ENCODE measurements at regions not wholly inside any gene's neighbourhood (a gene's known extent, or its start where the extent isn't known, plus 50 kb on each side); places are given as distances from the start of the nearest gene placed in this dataset.
"Not testable (repeated sequence)": the region's sequence is repeated elsewhere in the genome, so short reads cannot be mapped to it uniquely, and the experiment has no call there.

DNA sequence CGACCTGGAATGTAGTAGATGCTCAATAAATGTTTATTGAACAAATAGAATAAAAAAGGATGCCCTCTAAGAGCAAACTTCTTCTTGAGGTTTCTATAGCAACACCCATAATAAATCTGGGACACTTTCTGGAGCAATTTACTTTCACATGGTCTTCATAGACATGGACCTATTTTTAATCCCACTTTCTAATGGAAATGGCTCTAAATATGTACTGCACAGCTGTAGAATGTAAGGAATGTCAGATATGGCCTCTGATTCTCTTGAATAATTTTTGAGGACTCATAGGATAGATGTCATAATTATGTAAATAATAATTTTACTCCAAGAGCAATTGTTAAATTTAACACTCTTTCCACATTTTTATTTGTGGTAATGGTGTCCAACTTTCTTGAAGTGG is 133.5 kb upstream of the DAAM1 start:
- TF ChIP-seq, protein P1, sequence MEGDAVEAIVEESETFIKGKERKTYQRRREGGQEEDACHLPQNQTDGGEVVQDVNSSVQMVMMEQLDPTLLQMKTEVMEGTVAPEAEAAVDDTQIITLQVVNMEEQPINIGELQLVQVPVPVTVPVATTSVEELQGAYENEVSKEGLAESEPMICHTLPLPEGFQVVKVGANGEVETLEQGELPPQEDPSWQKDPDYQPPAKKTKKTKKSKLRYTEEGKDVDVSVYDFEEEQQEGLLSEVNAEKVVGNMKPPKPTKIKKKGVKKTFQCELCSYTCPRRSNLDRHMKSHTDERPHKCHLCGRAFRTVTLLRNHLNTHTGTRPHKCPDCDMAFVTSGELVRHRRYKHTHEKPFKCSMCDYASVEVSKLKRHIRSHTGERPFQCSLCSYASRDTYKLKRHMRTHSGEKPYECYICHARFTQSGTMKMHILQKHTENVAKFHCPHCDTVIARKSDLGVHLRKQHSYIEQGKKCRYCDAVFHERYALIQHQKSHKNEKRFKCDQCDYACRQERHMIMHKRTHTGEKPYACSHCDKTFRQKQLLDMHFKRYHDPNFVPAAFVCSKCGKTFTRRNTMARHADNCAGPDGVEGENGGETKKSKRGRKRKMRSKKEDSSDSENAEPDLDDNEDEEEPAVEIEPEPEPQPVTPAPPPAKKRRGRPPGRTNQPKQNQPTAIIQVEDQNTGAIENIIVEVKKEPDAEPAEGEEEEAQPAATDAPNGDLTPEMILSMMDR (conservative IDR thresholded peaks at IDR 0.05), result no peak
- H3K27ac ChIP-seq, result no peak overlapping the region

DNA sequence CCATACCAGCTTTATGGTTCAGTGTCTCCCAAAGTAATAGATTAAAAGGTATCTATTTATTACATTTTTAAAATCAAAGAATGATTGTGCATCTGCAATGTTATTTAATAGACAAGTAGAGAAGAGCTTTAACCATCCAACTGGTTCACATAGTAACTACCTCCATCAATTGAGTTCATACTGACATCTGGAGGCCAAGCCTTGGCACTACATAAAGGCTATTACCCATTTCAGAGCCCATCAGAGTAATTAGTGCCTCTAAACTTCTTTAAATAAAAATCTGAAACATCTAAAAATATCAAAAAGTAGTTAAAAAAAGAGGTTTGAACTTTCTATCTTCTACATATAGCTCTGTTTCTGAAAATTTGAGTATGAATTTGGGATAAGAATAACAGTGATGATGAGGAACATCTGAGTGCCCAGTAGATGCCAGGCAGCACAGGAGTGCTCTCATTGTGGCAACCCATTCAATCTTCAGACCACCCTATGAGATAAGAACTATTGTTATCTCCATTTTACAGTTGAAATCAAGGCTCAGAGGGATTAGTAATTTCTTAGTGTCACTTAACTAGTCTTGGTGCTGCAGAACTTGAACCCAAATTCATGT is 132.9 kb upstream of the DAAM1 start:
- TF ChIP-seq, protein P1 (conservative IDR thresholded peaks at IDR 0.05), result peak; percentile 85

DNA sequence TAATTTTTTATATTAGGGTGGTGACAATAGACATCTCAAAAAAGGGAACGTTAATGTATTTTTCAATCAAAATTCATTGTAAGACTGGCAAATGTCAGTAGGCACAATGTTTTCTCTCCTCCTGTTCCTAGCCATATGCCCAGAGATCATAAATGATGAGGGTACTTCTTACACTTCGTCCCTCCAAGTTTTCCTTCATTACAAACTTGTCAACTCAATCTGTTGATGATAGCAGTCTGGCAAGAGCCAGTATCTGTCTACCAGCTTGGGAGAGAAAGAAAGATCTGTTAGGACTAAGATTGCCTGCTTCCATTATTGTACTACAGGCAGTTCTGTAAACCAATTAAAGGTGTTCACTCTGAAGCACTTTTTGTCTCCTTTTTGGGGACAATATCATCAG is 130.9 kb upstream of the DAAM1 start:
- no peak overlapping the region for H3K27ac ChIP-seq
- TF ChIP-seq, protein P1 (conservative IDR thresholded peaks at IDR 0.05), result no peak

More for the DNA sequence above, 132.9 kb upstream of the DAAM1 start:
- H3K27ac ChIP-seq, result no peak overlapping the region

DNA sequence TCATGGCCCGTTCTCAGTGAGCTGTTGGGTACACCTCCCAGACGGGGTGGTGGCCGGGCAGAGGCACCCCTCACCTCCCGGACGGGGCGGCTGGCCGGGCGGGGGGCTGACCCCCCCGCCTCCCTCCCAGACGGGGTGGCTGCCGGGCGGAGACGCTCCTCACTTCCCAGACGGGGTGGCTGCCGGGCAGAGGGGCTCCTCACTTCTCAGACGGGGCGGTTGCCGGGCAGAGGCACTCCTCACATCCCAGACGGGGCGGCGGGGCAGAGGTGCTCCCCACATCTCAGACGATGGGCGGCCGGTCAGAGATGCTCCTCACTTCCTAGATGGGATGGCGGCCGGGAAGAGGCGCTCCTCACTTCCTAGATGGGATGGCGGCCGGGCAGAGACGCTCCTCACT is 129.7 kb upstream of the DAAM1 start:
- not testable (repeated sequence) for H3K27ac ChIP-seq

DNA sequence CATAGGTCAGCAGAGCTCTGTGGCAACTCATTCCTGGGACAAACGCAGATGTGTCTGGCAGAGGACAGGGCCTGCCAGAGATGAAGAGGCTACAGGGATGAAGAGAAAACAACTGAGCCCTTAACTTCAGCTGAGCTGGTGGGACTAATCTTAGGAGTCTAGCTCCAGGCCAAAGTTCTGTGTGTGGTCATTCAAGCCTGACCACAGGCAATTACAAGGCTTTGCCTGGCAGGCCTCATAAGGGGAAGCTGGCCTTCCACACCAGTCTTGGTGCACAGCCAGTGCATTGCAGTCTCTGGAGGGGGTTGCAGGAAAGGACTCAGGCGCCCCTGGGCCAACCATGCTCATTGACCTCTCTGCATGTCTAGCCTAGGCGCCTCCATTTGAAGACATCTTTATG is 127.6 kb upstream of the DAAM1 start:
- no peak overlapping the region for H3K27ac ChIP-seq
- TF ChIP-seq, protein P1 (conservative IDR thresholded peaks at IDR 0.05), result no peak

DNA sequence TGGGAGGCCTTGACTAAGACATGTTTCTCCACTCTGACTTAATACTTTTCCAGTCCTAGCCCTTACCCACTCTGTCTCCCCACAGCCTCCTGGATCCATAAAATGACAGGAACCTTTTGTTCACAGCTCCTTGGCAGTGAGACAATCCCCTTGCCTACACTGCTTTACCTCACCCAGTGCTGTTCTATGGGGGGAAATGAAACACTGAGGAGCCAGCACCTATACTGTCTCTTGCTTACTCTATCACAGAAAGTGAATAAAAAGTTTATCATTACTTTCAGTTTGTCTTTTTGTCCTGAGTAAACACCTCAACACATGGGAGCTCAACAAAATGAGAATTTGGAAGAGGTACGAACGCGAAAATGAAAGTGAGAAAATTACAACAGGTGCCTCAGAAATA is 127.2 kb upstream of the DAAM1 start:
- TF ChIP-seq, protein P1 (conservative IDR thresholded peaks at IDR 0.05), result no peak
- no peak overlapping the region for H3K27ac ChIP-seq

DNA sequence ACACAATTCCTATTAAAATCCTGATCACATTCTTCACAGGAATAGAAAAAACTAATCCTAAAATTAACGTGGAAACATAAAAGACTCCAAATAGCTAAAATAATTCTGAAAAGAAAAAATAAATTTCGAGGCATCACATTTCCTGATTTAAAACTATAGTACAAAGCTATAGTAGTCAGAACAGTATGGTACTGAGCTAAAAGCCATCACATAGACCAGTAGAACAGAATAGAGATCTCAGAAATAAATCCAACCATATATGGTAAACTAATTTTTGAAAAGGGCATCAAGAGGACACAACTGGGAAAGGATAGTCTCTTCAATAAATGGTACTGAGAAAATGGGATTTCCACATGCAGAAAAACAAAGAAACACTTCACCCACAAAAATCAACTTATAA is 125.2 kb upstream of the DAAM1 start:
- TF ChIP-seq, protein P1 (conservative IDR thresholded peaks at IDR 0.05), result no peak
- no peak overlapping the region for H3K27ac ChIP-seq

DNA sequence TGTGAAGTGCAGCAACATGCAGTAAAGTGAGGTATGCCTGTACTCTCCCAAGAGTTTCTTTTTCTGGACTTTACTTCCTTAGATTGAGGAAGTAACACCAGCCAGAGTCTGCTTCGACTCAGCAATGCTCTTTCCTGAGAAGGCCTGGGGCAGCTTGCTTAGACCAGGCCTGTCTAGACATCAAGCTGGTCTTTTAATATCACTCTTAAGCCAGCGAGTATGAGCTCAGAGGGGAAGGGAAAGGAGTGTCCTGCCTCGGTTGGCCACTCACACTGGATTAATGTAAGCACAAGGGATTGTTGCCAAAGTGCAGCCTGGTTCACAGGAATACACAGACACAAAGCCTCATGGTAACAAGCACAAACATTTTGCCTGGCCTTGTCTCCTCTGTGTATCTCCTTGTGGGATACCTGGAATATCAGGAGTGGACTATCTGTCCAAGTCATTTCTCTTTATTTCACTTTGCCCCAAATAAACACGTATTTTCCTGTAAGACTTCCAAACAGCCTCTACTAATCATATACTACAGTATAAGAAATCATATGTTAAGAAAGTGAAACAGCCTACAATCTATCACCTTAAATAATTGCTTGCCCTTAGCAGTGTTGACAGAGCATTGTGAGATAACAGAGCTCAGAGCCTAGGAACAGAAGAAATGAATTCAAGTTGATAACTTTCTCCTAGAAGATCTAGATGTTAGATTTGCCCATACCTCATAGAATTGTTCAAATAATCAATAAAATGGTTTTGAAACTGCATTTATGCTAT is 121.2 kb upstream of the DAAM1 start:
- TF ChIP-seq, protein P1 (conservative IDR thresholded peaks at IDR 0.05), result no peak

More for the DNA sequence above, 121.2 kb upstream of the DAAM1 start:
- H3K27ac ChIP-seq, result no peak overlapping the region

All from VCaP (cell line).